ENCODE measurements at regions not wholly inside any gene's neighbourhood (a gene's known extent, or its start where the extent isn't known, plus 50 kb on each side); places are given as distances from the start of the nearest gene placed in this dataset.

DNA sequence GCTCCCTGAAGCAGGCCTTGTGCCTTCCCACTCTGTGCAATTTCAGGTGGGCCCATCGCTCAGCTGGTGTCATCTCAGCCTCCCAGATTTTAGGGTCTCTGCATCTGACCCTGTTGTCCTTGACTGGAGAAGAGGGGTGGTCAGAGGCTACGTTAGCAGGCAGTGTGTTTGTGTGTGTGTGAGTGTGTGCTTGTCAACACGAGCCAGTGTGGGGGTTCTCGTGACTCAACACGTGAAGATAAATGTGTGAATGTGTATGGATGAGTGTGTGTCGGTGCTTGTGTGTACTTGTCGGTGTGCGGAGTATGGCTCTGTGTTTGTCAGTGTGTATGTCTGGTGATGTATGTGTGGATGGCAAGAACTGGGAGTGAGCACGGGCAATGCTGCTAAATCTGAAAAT is 142.6 kb upstream of the KLF4 start (continued):
- TF ChIP-seq, protein P1, sequence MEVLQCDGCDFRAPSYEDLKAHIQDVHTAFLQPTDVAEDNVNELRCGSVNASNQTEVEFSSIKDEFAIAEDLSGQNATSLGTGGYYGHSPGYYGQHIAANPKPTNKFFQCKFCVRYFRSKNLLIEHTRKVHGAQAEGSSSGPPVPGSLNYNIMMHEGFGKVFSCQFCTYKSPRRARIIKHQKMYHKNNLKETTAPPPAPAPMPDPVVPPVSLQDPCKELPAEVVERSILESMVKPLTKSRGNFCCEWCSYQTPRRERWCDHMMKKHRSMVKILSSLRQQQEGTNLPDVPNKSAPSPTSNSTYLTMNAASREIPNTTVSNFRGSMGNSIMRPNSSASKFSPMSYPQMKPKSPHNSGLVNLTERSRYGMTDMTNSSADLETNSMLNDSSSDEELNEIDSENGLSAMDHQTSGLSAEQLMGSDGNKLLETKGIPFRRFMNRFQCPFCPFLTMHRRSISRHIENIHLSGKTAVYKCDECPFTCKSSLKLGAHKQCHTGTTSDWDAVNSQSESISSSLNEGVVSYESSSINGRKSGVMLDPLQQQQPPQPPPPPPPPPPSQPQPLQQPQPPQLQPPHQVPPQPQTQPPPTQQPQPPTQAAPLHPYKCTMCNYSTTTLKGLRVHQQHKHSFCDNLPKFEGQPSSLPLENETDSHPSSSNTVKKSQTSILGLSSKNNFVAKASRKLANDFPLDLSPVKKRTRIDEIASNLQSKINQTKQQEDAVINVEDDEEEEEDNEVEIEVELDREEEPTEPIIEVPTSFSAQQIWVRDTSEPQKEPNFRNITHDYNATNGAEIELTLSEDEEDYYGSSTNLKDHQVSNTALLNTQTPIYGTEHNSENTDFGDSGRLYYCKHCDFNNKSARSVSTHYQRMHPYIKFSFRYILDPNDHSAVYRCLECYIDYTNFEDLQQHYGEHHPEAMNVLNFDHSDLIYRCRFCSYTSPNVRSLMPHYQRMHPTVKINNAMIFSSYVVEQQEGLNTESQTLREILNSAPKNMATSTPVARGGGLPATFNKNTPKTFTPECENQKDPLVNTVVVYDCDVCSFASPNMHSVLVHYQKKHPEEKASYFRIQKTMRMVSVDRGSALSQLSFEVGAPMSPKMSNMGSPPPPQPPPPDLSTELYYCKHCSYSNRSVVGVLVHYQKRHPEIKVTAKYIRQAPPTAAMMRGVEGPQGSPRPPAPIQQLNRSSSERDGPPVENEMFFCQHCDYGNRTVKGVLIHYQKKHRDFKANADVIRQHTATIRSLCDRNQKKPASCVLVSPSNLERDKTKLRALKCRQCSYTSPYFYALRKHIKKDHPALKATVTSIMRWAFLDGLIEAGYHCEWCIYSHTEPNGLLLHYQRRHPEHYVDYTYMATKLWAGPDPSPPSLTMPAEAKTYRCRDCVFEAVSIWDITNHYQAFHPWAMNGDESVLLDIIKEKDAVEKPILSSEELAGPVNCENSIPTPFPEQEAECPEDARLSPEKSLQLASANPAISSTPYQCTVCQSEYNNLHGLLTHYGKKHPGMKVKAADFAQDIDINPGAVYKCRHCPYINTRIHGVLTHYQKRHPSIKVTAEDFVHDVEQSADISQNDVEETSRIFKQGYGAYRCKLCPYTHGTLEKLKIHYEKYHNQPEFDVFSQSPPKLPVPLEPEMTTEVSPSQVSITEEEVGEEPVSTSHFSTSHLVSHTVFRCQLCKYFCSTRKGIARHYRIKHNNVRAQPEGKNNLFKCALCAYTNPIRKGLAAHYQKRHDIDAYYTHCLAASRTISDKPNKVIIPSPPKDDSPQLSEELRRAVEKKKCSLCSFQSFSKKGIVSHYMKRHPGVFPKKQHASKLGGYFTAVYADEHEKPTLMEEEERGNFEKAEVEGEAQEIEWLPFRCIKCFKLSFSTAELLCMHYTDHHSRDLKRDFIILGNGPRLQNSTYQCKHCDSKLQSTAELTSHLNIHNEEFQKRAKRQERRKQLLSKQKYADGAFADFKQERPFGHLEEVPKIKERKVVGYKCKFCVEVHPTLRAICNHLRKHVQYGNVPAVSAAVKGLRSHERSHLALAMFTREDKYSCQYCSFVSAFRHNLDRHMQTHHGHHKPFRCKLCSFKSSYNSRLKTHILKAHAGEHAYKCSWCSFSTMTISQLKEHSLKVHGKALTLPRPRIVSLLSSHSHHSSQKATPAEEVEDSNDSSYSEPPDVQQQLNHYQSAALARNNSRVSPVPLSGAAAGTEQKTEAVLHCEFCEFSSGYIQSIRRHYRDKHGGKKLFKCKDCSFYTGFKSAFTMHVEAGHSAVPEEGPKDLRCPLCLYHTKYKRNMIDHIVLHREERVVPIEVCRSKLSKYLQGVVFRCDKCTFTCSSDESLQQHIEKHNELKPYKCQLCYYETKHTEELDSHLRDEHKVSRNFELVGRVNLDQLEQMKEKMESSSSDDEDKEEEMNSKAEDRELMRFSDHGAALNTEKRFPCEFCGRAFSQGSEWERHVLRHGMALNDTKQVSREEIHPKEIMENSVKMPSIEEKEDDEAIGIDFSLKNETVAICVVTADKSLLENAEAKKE (CRISPR knock-in tag; IDR thresholded peaks at IDR 0.05): no peak
- TF ChIP-seq STAT1 (IDR thresholded peaks at IDR 0.05; ENCODE audit: unreplicated experiment) (no peak), ZNF331 (CRISPR knock-in tag; IDR thresholded peaks at IDR 0.05; ENCODE audit: low read depth) (no peak), EZH2 (IDR thresholded peaks at IDR 0.05; ENCODE audit: low read depth, unreplicated experiment) (no peak), EZH2phosphoT487 (IDR thresholded peaks at IDR 0.05; ENCODE audit: unreplicated experiment) (no peak)
- TF ChIP-seq, protein P2, sequence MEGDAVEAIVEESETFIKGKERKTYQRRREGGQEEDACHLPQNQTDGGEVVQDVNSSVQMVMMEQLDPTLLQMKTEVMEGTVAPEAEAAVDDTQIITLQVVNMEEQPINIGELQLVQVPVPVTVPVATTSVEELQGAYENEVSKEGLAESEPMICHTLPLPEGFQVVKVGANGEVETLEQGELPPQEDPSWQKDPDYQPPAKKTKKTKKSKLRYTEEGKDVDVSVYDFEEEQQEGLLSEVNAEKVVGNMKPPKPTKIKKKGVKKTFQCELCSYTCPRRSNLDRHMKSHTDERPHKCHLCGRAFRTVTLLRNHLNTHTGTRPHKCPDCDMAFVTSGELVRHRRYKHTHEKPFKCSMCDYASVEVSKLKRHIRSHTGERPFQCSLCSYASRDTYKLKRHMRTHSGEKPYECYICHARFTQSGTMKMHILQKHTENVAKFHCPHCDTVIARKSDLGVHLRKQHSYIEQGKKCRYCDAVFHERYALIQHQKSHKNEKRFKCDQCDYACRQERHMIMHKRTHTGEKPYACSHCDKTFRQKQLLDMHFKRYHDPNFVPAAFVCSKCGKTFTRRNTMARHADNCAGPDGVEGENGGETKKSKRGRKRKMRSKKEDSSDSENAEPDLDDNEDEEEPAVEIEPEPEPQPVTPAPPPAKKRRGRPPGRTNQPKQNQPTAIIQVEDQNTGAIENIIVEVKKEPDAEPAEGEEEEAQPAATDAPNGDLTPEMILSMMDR (conservative IDR thresholded peaks at IDR 0.05; ENCODE audit: low read depth in 2 of 2): no peak

DNA sequence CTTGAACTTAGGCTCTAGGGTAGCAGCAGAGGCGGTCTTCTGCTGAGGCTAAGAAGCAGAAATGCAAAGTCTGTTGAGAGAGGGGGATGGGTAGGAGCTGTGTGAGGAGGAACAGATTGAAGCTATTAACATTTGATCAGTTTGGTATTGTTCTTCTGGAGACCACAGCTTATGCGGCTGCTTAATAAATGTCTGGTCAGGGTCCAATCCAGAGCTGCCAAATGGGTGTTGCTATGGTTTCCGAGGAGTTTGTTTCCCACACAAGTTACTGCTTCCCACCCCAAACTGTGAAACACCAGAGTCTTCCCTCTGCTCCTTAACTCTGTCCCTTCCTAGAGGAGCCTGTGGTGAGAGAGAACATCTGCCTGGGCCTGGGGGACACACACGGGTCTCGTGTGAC is 142.2 kb upstream of the KLF4 start:
- peak; percentile 18; the same call in 1 of the 3 replicates for ATAC-seq
- H3K36me3 ChIP-seq (ENCODE audit: insufficient read depth): peaks cover 5% of the 10 kb centered on the region; the same call in 1 of the 2 replicates
- no peaks in the 10 kb centered on the region for H3K79me2 ChIP-seq (replicated peaks; ENCODE audit: insufficient read depth)
- no peak overlapping the region for H3K4me3 ChIP-seq
- peak; percentile 9 for DNase-seq (ENCODE audit: low spot score)
- H4K20me1 ChIP-seq (replicated peaks; ENCODE audit: insufficient read depth): no peaks in the 10 kb centered on the region
- Mint-ChIP-seq H3K4me1 (peaks cover 56% of the 10 kb centered on the region), H3K4me3 (no peak overlapping the region), H3K9me3 (no peaks in the 10 kb centered on the region; the same call in 2 of the 3 replicates), H3K27me3 (ENCODE audit: insufficient read depth, low read depth, poor library complexity) (peaks cover 14% of the 10 kb centered on the region), H3K36me3 (ENCODE audit: low read depth) (no peaks in the 10 kb centered on the region), H3K27ac (peak overlapping the region; percentile 11; the same call in 1 of the 2 replicates)
- peaks cover 8% of the 10 kb centered on the region; the same call in 1 of the 2 replicates for H3K9me2 ChIP-seq (ENCODE audit: insufficient read depth)
- H3K4me2 ChIP-seq: peak overlapping the region; percentile 38
- H3K4me1 ChIP-seq (ENCODE audit: insufficient read depth): peaks cover 26% of the 10 kb centered on the region
- peak overlapping the region; percentile 69; the same call in 1 of the 2 replicates for H2AFZ ChIP-seq
- peaks cover 8% of the 10 kb centered on the region; the same call in 1 of the 2 replicates for H3K27me3 ChIP-seq (ENCODE audit: insufficient read depth)
- no peak overlapping the region for H3K27ac ChIP-seq (ENCODE audit: low read depth)
- H3F3A ChIP-seq (replicated peaks; ENCODE audit: low read depth): peaks cover 2% of the 10 kb centered on the region; the same call in 1 of the 2 replicates
- TF ChIP-seq, protein P1 (CRISPR knock-in tag; IDR thresholded peaks at IDR 0.05): no peak
- TF ChIP-seq NANOG (IDR thresholded peaks at IDR 0.05; ENCODE audit: borderline replicate concordance) (no peak), EZH2 (IDR thresholded peaks at IDR 0.05; ENCODE audit: low read depth, unreplicated experiment) (no peak), JUNB (IDR thresholded peaks at IDR 0.05; ENCODE audit: unreplicated experiment) (no peak)

All from GM23338 (cell line).